Spleen (tissue), 11 donors: ENCODE measurements at regions not wholly inside any gene's neighbourhood (a gene's known extent, or its start where the extent isn't known, plus 50 kb on each side); places are given as distances from the start of the nearest gene placed in this dataset.
"Not testable (repeated sequence)": the region's sequence is repeated elsewhere in the genome, so short reads cannot be mapped to it uniquely, and the experiment has no call there.

Experiments
- DNase-seq: peaks from one replicate; pipeline ENCODE4 v3.0.0-alpha.2; 2020
- H3K27ac ChIP-seq, 8 donors: fragments of 200-600 bp; sonication (generic) in 7 of 8; 1 replicate in 4 of 8; 2 replicates in 4 of 8; pipeline versions ENCODE4 v1.5.0 to v1.8.0; 2016 to 2021; ENCODE audit warnings: inconsistent platforms in 4 of 8, mild to moderate bottlenecking in 4 of 8, moderate library complexity in 1 of 8
- H3K27me3 ChIP-seq, 7 donors: fragments of 200-600 bp; sonication (generic) in 6 of 7; replicated peaks in 1 of 7; 1 replicate in 4 of 7; 2 replicates in 3 of 7; pipeline versions ENCODE4 v1.5.0 to v1.8.0; 2016 to 2021; ENCODE audit warnings: inconsistent platforms in 3 of 7, mild to moderate bottlenecking in 1 of 7
- H3K36me3 ChIP-seq, 6 donors: fragments of 200-600 bp; sonication (generic) in 5 of 6; 1 replicate in 4 of 6; 2 replicates in 2 of 6; pipeline versions ENCODE4 v1.5.0 to v1.8.0; 2016 to 2021; ENCODE audit warnings: inconsistent platforms in 2 of 6
- H3K4me1 ChIP-seq, 6 donors: fragments of 200-600 bp; sonication (generic) in 5 of 6; 1 replicate in 3 of 6; 2 replicates in 3 of 6; pipeline versions ENCODE4 v1.5.0 to v1.8.0; 2016 to 2021; ENCODE audit warnings: inconsistent platforms in 3 of 6
- H3K4me3 ChIP-seq, 8 donors: fragments of 200-600 bp; sonication (generic) in 7 of 8; 1 replicate in 4 of 8; 2 replicates in 4 of 8; pipeline versions ENCODE4 v1.5.0 to v1.8.0; 2016 to 2021; ENCODE audit warnings: inconsistent platforms in 4 of 8, mild to moderate bottlenecking in 4 of 8, moderate library complexity in 2 of 8
- H3K9me3 ChIP-seq, 8 donors: fragments of 200-600 bp; sonication (generic) in 7 of 8; 1 replicate in 4 of 8; 2 replicates in 4 of 8; pipeline versions ENCODE4 v1.5.0 to v1.8.0; 2016 to 2021; ENCODE audit warnings: inconsistent platforms in 4 of 8
- CTCF ChIP-seq, 11 experiments: fragments of 200-600 bp in 7 of 11; fragments of 450-650 bp in 4 of 11; sonication (generic) in 4 of 11; IDR thresholded peaks in 8 of 11; conservative IDR thresholded peaks in 3 of 11; 1 replicate in 7 of 11; 2 replicates in 4 of 11; pipeline versions ENCODE4 v1.4.0 to v1.8.0; 2016 to 2021; ENCODE audit warnings: antibody characterized with exemption in 11 of 11, inconsistent platforms in 4 of 11, mild to moderate bottlenecking in 1 of 11
- POLR2A ChIP-seq, 3 donors: fragments of 450-650 bp; IDR thresholded peaks; one replicate each; pipeline ENCODE4 v1.5.1; 2017; ENCODE audit warnings: antibody characterized with exemption in 3 of 3, mild to moderate bottlenecking in 1 of 3
- POLR2AphosphoS5 ChIP-seq, 3 donors: sonication (generic); formaldehyde crosslinking; IDR thresholded peaks; one replicate each; pipeline ENCODE4 v1.5.1; 2017; ENCODE audit warnings: antibody characterized with exemption in 3 of 3
- WGBS, 5 donors: extraction: QIAGEN DNeasy Blood & Tissue Kit in 3 of 5; methylation state at CpG; one replicate each; pipeline versions ENCODE4 v1.1.5 to v1.1.7; 2013 to 2018; 5-methylcytosine and 5-hydroxymethylcytosine counted together
- intact Hi-C: fragments of 100-400 bp; cut with DNase I; formaldehyde crosslinking; loops from one replicate; pipeline ENCODE4 v1.15.0; 2023; ENCODE audit warnings: low total_unique reads
- donor health status: healthy with polysubstance abuse.
- donor health status: DM: no; HTN: no; CAD: no; lungs with moderate emphysema.
- donor health status: DM: no; HTN: no; CAD: no.
- donor health status: Bipolar disorder and iron deficiency.
- donor health status: healthy.
- donor health status: DM: no; HTN: no; CAD: no.
- donor health status: DM: yes; HTN: yes; CAD: no.

- 91 to 98% (median 94%) methylated on average over 8 to 10 of the region's 10 CpGs for WGBS, 5 donors
- Histone ChIP-seq H3K27ac (no peak overlapping the region), H3K4me1 (no peaks in the 10 kb centered on the region), H3K27me3 (no peaks in the 10 kb centered on the region), H3K9me3 (peaks cover 0 to 2% (median 0%) of the 10 kb centered on the region in 8 donors), H3K36me3 (no peaks in the 10 kb centered on the region), H3K4me3 (no peak overlapping the region)
- no peak for DNase-seq
- intact Hi-C loops: no loop called here
- TF ChIP-seq POLR2AphosphoS5 (IDR thresholded peaks at IDR 0.05) (no peak), POLR2A (IDR thresholded peaks at IDR 0.05) (no peak)
These were observed 62.5 kb upstream of the CYP1B1 start for GRCh38 chr2:38138419-38138818.

- H3K36me3 ChIP-seq, H3K4me1 ChIP-seq, DNase-seq, H3K27ac ChIP-seq, intact Hi-C loops, H3K4me3 ChIP-seq, H3K9me3 ChIP-seq, H3K27me3 ChIP-seq: not testable (repeated sequence)
- WGBS, 5 donors: 91 to 95% (median 95%) methylated on average over 12 of the region's 12 CpGs
These were observed 62.0 kb upstream of the CYP1B1 start for GRCh38 chr2:38137958-38138357.

GRCh38 chr2:38131676-38132075 lies 55.7 kb upstream of the CYP1B1 start:
- TF ChIP-seq POLR2A (IDR thresholded peaks at IDR 0.05): no peak
- TF ChIP-seq POLR2AphosphoS5 (IDR thresholded peaks at IDR 0.05): no peak
- TF ChIP-seq CTCF (IDR thresholded peaks at IDR 0.05 in 8 of 11, conservative IDR thresholded peaks at IDR 0.05 in 3 of 11): no peak
- peaks cover 0 to 40% (median 12%) of the 10 kb centered on the region in 6 donors for H3K4me1 ChIP-seq
- H3K36me3 ChIP-seq: peaks cover 0 to 6% (median 0%) of the 10 kb centered on the region in 6 donors
- peaks cover 0 to 18% (median 12%) of the 10 kb centered on the region in 8 donors for H3K9me3 ChIP-seq
- no peaks in the 10 kb centered on the region for H3K27me3 ChIP-seq
- no peak overlapping the region for H3K4me3 ChIP-seq
- intact Hi-C loops: no loop called here
- no peak for DNase-seq
- peak overlapping the region in 5 of 8 donors; percentile 37 to 89 (median 83) for H3K27ac ChIP-seq
- WGBS, 5 donors: 82 to 96% (median 92%) methylated on average over 2 of the region's 2 CpGs

- H3K27me3 ChIP-seq: no peaks in the 10 kb centered on the region
- no peak for TF ChIP-seq CTCF (IDR thresholded peaks at IDR 0.05 in 8 of 11, conservative IDR thresholded peaks at IDR 0.05 in 3 of 11)
- TF ChIP-seq POLR2A (IDR thresholded peaks at IDR 0.05): no peak
- peak in 1 of 3 donors; percentile 10 for TF ChIP-seq POLR2AphosphoS5 (IDR thresholded peaks at IDR 0.05)
- H3K27ac ChIP-seq: peak overlapping the region in 7 of 8 donors; percentile 3 to 89 (median 72)
- intact Hi-C loops: no loop called here
- H3K4me1 ChIP-seq: peaks cover 0 to 40% (median 12%) of the 10 kb centered on the region in 6 donors
- no peak for DNase-seq
- no peak overlapping the region for H3K4me3 ChIP-seq
- peaks cover 0 to 26% (median 19%) of the 10 kb centered on the region in 8 donors for H3K9me3 ChIP-seq
- WGBS, 5 donors: 46 to 55% (median 52%) methylated on average over 3 of the region's 3 CpGs
- peaks cover 0 to 6% (median 0%) of the 10 kb centered on the region in 6 donors for H3K36me3 ChIP-seq
These were observed 54.9 kb upstream of the CYP1B1 start for GRCh38 chr2:38130876-38131275.

GRCh38 chr2:38129987-38130386 lies 54.0 kb upstream of the CYP1B1 start:
- H3K4me1 ChIP-seq: peaks cover 0 to 40% (median 12%) of the 10 kb centered on the region in 6 donors
- peak overlapping the region in 7 of 8 donors; percentile 19 to 89 (median 72) for H3K27ac ChIP-seq
- no peaks in the 10 kb centered on the region for H3K27me3 ChIP-seq
- peaks cover 0 to 26% (median 19%) of the 10 kb centered on the region in 8 donors for H3K9me3 ChIP-seq
- DNase-seq: no peak
- intact Hi-C loops: no loop called here
- TF ChIP-seq CTCF (IDR thresholded peaks at IDR 0.05 in 8 of 11, conservative IDR thresholded peaks at IDR 0.05 in 3 of 11) (no peak), POLR2AphosphoS5 (IDR thresholded peaks at IDR 0.05) (no peak), POLR2A (IDR thresholded peaks at IDR 0.05) (no peak)
- H3K36me3 ChIP-seq: peaks cover 0 to 6% (median 0%) of the 10 kb centered on the region in 6 donors
- WGBS, 5 donors: 40 to 60% (median 54%) methylated on average over 3 of the region's 3 CpGs
- H3K4me3 ChIP-seq: no peak overlapping the region
